ENCODE measurements at regions not wholly inside any gene's neighbourhood (a gene's known extent, or its start where the extent isn't known, plus 50 kb on each side); places are given as distances from the start of the nearest gene placed in this dataset.
"Not testable (repeated sequence)": the region's sequence is repeated elsewhere in the genome, so short reads cannot be mapped to it uniquely, and the experiment has no call there.

- H3K4me3 ChIP-seq (ENCODE audit: low read length), result no peak overlapping the region
- DNase-seq (ENCODE audit: low read depth), result no peak
- TF ChIP-seq CTCF (conservative IDR thresholded peaks at IDR 0.05; ENCODE audit: low read length), result no peak
Measured at GRCh38 chr2:238719641-238720040, 128.2 kb upstream of the TWIST2 start.

- TF ChIP-seq CTCF (conservative IDR thresholded peaks at IDR 0.05; ENCODE audit: low read length), result peak; percentile 64
- H3K4me3 ChIP-seq (ENCODE audit: low read length), result no peak overlapping the region
- DNase-seq (ENCODE audit: low read depth), result peak; percentile 52
Measured at GRCh38 chr2:238720232-238720672, 127.6 kb upstream of the TWIST2 start.

GRCh38 chr2:238722181-238722580 is 125.7 kb upstream of the TWIST2 start:
- no peak for DNase-seq (ENCODE audit: low read depth)
- no peak overlapping the region for H3K4me3 ChIP-seq (ENCODE audit: low read length)
- TF ChIP-seq CTCF (conservative IDR thresholded peaks at IDR 0.05; ENCODE audit: low read length), result no peak

- TF ChIP-seq CTCF (conservative IDR thresholded peaks at IDR 0.05; ENCODE audit: low read length), result no peak
- DNase-seq (ENCODE audit: low read depth), result no peak
- no peak overlapping the region for H3K4me3 ChIP-seq (ENCODE audit: low read length)
Measured at GRCh38 chr2:238722883-238723282, 125.0 kb upstream of the TWIST2 start.

GRCh38 chr2:238723740-238724320 is 124.1 kb upstream of the TWIST2 start:
- H3K4me3 ChIP-seq (ENCODE audit: low read length), result not testable (repeated sequence)
- peak; percentile 57 for DNase-seq (ENCODE audit: low read depth)

GRCh38 chr2:238724728-238725127 is 123.2 kb upstream of the TWIST2 start:
- TF ChIP-seq CTCF (conservative IDR thresholded peaks at IDR 0.05; ENCODE audit: low read length), result no peak
- no peak for DNase-seq (ENCODE audit: low read depth)
- H3K4me3 ChIP-seq (ENCODE audit: low read length), result no peak overlapping the region

GRCh38 chr2:238725298-238725697 is 122.6 kb upstream of the TWIST2 start:
- H3K4me3 ChIP-seq (ENCODE audit: low read length), result no peak overlapping the region
- no peak for TF ChIP-seq CTCF (conservative IDR thresholded peaks at IDR 0.05; ENCODE audit: low read length)
- DNase-seq (ENCODE audit: low read depth), result no peak

All from AG10803 (cell line).